NCI-H2227 treated with DMSO at 0.1 percent for 48 hours (cell line): ENCODE measurements at regions not wholly inside any gene's neighbourhood (a gene's known extent, or its start where the extent isn't known, plus 50 kb on each side); places are given as distances from the start of the nearest gene placed in this dataset.

ENCODE experiments used
- DNase-seq: peaks from one replicate; lab custom pipeline; 2025; lab: John Stamatoyannopoulos, UW

GRCh38 chr5:52498607-52499006 lies 289.1 kb upstream of the ITGA1 start:
- DNase-seq = no peak

DNA sequence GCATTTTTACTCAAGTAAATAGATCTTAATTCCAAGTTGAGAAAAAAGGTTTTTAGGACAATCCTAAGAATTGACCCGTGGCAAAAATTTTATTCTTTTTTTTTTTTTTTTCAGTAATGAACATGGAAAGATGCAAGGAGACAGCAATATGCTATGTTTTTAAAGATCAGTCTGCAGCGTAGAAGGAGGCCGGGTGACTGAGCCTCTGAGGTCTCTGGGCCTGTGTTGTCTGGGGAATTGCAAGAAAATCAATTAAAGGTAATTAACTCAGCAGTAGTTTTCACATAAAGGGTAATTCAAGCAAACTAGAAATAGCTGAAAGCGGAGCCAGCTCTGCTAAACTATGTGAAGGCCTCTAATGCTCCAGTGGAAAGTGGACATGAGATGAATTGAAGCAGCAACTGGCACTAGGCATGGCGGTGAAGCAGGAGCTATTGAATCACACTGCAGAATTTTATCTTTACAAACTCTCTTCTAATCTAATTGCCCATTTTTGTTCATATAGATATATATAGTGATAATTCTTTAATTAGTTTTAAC lies 285.2 kb upstream of the ITGA1 start:
- peak; percentile 35 for DNase-seq

DNA sequence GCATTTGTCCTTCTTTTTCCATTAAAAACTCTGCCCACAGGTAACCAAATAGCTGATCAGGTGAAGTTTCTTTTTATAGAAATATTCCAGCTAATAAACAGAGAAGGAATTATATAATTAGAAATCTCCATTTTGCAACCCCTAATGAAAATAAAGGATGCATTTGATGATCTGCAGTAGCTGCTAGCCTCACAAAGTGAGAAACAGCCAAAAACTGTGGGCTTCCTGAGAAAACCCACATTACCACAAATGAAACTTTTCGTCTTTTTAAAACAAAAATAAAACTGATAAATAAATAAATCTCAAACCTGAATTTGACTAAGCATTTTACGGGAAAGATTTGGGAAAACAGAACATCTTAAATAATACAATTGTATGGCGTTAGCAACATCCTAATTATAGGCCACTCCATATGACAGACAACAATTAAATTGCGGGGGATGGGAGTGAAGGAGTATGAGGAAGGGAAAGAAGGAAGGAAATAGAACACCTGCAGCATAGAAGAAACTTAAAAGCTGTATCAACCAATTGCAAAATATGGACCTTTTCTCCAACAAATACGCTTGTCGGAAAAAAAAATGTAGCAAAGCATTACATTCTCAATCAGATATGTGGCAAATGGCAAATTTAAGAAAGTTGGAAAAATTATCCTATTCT lies 283.0 kb upstream of the ITGA1 start:
- no peak for DNase-seq

DNA sequence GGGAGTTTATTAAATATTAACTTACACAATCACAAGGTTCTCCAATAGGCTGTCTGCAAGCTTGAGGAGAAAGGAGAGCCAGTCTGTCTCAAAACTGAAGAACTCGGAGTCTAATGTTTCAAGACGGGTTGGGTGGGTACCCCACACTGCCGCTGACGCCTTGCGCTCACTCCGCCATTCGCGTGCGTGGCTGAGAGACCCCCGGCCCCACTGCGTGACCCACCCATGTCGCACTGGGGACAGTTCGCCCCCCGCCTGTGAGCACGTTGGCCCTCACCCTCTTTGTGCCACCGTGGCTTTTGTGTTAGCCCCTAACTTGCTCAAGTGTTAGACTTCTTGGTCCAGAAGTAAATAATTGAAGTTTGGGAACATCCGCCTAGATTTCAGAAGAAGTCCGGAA lies 270.0 kb upstream of the ITGA1 start:
- DNase-seq = no peak

GRCh38 chr5:52520171-52520570 lies 267.5 kb upstream of the ITGA1 start:
- DNase-seq = no peak

DNA sequence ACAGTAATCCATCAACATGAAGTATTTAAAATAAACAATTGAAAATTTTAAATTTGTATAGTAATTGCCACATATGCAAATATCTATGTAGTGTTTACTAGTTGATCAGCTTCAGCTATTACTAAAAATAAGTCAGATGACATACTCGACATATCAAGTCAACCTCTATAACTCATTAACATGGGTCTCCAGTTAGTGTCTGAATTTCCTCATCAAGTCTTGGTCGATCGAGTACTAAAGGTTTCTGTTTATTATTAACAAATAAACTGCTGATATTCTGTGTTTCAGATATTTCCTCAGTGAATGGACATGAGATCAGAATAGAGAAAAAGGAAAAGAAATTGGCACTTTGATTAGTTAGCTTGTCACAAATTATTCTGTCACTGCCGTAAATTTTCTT lies 266.5 kb upstream of the ITGA1 start:
- no peak for DNase-seq

DNA sequence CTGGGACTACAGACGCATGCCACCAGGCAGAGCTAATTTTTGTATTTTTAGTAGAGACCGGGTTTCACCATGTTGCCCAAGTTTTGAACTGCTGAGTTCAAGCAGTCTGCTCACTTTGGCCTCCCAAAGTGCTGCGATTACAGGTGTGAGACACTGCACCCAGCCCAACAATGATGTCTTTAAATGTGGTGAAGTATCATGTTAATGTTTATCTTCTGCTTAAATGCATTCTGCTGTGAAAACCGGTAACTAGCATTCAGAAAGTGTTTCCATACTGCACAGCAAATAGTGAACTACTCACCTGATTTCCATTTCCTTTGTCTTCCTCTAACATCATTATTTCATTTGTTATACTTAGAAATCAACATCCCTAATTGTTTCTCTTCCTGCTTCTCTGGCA lies 264.0 kb upstream of the ITGA1 start:
- DNase-seq = no peak

- no peak for DNase-seq
Observed at GRCh38 chr5:52531105-52531504, 256.6 kb upstream of the ITGA1 start.

- DNase-seq = no peak
Observed at GRCh38 chr5:52543594-52543993, 244.1 kb upstream of the ITGA1 start.

DNA sequence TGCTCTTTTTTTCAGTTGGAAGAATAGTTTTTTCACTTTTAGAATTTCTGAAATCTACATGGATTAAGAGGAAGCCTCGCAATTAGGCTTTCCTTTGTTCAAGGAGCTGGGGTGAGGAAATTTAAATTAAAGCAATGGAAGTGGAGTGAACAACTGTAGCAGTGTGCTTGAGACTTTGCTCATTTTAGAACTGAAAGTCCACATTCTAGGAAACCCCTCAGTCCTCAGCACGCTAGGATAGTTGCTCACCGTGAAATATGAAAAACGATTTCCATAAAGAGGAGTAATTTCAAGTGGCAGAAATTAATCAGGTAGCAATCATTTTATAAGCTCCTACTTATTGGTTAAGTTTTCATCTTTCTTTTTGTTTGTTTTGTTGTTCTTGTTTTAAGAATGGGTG lies 243.0 kb upstream of the ITGA1 start:
- DNase-seq = no peak

- no peak for DNase-seq
Observed at GRCh38 chr5:52554293-52554692, 233.4 kb upstream of the ITGA1 start.

- peak; percentile 59 for DNase-seq
Observed at GRCh38 chr5:52560366-52560765, 227.3 kb upstream of the ITGA1 start.

DNA sequence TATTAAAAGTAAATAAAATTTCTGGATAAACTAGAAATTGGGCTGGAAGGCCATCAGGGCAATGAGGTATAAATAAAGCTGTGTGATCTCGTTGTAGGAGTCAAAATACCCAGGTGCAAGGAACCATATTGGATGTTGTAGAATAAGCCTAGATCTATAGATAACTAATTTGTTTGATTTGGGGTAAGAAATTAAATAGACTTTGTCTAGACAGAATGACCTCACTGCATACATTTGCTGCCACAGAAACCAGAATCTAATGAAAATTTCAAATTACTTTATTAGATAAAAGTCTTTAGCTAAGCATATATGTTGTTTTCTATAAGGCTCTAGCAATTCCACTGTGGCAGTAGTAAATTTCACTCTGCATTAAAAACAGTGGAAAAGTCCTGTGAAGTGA lies 225.2 kb upstream of the ITGA1 start:
- no peak for DNase-seq

DNA sequence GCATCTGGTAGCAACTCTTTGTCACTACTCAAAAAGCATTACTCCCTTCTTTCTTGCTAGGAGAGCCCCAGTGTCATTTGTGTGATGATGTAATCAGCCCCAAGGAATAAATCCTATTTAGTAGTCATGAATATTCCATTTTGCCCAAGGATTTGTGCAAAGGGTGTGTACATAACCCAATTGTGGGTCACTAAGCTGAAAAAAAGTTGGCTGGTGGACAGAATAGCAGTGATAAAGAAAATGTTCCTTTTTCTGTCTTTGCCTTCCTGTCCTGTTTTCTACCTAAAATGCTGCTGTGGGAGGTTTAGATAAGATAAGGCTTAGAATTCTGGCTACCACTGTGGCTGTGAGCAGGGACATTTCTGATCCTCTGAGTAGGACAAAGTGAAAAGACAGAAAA lies 223.1 kb upstream of the ITGA1 start:
- DNase-seq = no peak

DNA sequence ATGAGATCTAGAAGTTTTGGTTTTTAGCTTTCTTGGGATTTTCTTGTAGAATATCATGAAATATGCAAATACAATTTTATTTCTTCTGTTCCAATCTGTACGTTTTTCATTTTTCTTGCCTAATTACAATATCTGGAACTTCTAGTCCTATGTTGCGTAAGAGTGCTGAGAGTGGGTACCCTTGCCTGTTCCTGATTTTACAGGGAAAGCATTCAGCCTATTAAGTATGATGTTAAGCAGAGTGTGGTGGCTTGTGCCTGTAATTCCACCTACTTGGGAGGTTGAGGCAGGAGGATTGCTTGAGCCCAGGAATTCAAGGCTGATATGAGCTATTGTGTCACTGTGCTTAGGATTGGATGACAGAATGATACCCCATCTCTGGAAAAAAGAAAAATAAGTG lies 210.2 kb upstream of the ITGA1 start:
- DNase-seq = no peak

GRCh38 chr5:52579391-52579790 lies 208.3 kb upstream of the ITGA1 start:
- DNase-seq = no peak

- no peak for DNase-seq
Observed at GRCh38 chr5:52580921-52581320, 206.8 kb upstream of the ITGA1 start.

GRCh38 chr5:52582313-52582712 lies 205.4 kb upstream of the ITGA1 start:
- DNase-seq = no peak

DNA sequence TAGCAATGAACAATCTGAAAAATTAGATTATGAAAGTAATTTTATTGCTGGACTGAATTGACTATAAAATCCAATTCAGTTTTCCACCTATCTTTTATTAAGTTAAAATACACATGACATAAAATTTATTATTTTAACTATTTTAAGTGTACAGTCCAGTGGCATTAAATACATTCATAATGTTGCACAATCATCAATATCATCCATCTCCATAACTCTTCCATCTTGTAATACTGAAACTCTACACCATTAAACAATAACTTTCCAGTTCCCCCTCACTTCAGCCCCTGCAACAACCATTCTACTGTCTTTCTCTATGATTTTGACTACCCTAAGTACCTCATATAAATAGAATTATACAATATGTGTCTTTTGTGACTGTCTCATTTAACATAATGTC lies 200.6 kb upstream of the ITGA1 start:
- no peak for DNase-seq

- no peak for DNase-seq
Observed at GRCh38 chr5:52597625-52598024, 190.1 kb upstream of the ITGA1 start.

DNA sequence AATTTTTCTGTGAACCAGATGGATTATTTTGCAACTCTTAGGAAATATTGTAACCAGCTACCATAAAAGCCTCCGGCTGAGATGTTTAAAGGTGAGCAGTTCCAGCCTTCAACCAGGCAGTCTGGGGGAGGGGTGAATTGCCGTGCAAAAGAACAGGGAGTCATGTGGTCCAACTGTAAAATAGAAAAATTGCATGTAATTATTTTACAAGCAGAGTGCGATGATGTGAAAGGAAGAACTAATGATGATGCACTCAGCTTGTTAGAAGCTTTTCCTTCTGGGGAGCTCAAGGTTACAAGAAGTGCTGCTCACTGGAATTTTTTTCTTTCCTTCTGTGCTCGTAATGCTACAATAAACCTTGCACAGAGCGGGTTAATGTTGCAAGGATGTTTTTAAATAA lies 188.7 kb upstream of the ITGA1 start:
- peak; percentile 61 for DNase-seq

GRCh38 chr5:52603778-52604554 lies 183.8 kb upstream of the ITGA1 start:
- DNase-seq = no peak
